Left kidney (tissue), 1 donor: ENCODE measurements at regions not wholly inside any gene's neighbourhood (a gene's known extent, or its start where the extent isn't known, plus 50 kb on each side); places are given as distances from the start of the nearest gene placed in this dataset.

ENCODE experiments used
- DNase-seq: peaks from one replicate; pipeline ENCODE4 v3.0.0-alpha.2; 2013

DNA sequence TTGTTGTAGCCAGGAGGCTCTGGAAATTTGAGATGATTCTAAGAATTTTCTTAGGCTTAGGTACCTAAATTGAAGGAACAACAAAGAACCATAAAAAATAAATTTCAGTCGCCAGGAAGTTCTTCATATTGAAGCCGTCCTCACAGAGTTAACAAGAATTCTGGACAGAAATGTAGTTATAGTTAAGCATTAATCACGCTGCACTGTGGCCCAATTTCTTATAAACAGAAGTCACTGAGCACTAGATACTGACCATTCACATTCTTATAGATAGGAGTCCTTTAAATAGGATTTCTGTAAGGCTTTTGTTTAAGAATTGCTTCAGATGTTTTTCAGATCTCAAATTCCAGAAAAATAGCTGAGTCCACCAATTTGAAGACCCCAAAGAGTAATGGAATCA, 256.2 kb upstream of the PITRM1 start:
- no peak for DNase-seq

DNA sequence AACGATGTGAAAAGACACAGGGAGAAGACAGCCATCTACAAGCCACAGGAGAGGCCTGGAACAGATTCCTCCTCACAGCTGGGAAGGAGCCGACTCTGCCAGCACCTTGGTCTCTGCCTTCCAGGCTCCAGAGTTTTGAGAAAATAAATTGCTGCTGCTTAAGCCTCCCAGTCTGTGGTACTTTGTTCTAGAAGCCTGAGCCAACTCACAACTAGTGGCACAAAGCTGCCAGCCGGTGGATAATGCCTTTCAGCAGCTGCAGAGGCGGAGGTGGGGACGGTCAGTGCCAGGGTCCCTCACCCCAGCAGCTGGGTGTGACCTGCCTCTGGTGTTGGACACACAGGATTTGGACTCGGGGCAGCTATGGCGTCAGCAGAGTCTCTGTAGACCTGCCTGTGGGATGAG, 255.4 kb upstream of the PITRM1 start:
- DNase-seq: no peak

DNA sequence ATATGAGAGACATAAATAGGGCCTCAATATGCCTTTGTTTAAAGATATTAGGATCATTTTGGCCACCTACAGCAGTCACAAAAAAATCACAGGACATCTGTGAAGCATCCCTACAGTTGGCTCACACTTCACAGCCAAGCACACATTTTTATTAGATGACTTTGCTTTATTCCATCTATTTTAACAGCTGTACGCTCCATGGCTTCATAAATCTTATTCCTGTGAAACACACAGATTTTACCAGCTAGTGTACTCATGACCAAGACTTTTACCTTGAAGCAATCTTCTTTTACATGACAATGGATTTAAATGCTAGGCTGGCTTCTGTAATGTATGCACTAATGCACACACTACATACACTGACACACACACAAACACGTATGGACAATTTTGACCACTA, 254.8 kb upstream of the PITRM1 start:
- no peak for DNase-seq

GRCh38 chr10:3426190-3426845, 253.7 kb upstream of the PITRM1 start:
- DNase-seq: no peak

GRCh38 chr10:3425716-3426115, 253.1 kb upstream of the PITRM1 start:
- DNase-seq: no peak

DNA sequence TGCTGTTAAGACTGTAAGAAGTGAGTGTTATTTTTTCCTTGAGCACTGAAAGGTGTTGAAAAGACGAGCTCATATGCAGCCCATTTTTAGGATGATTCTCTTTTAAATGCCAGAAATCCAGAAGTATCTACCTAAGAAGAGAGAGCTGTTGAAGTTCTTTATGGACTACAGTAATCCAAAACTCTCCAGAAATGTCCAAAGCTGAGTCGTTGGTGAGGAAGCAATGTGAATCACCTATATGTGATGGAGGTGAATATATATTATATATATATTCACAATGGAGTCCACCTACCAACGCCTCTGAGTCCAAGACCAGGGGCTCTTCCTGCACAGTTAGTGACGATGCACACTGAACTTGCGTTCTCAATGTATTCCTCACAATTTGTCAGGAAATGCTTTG, 252.7 kb upstream of the PITRM1 start:
- DNase-seq: no peak

- DNase-seq: no peak
Measured at GRCh38 chr10:3424111-3424851, 251.7 kb upstream of the PITRM1 start.

- no peak for DNase-seq
Measured at GRCh38 chr10:3423384-3423783, 250.8 kb upstream of the PITRM1 start.

- no peak for DNase-seq
Measured at GRCh38 chr10:3422282-3422681, 249.7 kb upstream of the PITRM1 start.

GRCh38 chr10:3421537-3422257, 249.1 kb upstream of the PITRM1 start:
- no peak for DNase-seq

GRCh38 chr10:3420527-3421469, 248.2 kb upstream of the PITRM1 start:
- no peak for DNase-seq

GRCh38 chr10:3419719-3420495, 247.3 kb upstream of the PITRM1 start:
- no peak for DNase-seq

GRCh38 chr10:3418926-3419325, 246.3 kb upstream of the PITRM1 start:
- DNase-seq: no peak

- peak; percentile 53 for DNase-seq
Measured at GRCh38 chr10:3418041-3418754, 245.6 kb upstream of the PITRM1 start.

- DNase-seq: no peak
Measured at GRCh38 chr10:3417096-3417495, 244.5 kb upstream of the PITRM1 start.

DNA sequence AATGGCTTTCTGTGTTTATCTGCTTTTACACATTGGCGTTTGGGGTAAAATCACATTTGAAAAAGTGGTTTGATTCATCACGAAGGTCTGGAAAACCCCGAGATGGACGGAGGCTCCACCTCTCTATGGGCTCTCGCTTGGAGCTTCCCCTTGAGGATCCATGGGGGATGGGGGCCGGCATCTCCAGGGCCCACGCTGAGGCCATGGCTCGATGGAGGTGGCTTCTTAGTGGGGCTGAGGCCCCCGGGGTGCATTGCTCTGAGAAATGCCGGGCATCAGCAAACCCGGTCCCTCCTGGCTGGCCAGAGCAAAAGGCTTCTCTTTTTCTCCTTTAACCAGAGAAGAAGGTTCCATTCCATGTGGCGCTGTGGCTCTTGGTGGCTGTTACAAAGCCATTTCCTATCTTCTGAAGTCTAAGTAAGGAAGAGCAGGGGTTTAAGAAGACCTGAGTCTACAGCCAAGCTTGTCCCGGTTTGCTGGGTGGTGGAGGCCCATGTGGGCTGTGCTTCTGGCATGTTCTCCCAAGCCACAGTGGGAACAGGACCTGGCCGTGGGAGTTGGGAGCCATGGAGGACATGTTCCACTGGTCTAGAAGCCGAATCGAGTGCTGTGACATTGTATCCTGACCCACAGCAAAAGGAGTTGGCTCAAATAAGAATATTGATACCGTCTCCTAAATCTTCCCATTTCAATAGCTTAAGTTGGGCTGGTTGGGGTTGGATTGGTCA, 243.5 kb upstream of the PITRM1 start:
- no peak for DNase-seq

DNA sequence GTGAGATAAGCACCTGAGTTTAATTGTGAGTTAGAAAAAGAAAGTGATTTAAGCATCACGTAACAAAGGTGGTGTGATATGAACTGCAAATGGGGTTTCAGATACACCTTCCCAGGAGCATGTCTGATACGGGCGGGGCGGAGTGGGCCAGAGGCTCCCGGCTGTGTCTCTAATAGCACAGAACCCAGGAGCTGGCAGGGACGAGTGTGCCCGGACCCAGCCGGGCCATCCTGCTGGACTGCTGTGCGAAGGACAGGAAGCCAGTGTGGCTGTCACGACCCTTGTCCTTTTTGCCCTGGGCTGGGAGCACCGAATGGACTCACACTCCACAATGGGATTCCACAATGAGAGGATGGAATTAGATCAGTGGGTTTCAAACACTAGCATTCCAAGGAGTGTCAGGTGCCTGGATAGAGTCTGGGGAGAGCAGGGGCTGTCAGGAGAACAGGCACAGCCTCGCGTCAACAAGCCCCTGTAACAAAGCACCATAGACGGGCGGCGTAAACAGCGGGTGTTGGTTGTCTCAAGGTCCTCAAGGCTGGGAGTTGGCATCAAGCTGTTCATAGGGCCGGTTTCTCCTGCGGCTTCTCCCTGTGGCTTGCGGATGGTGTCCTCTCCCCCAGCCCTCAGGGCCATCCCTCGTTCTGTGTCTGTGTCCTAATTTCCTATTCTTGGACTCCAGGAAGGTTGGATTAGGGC, 242.6 kb upstream of the PITRM1 start:
- no peak for DNase-seq

- DNase-seq: no peak
Measured at GRCh38 chr10:3414667-3415023, 242.1 kb upstream of the PITRM1 start.

- DNase-seq: no peak
Measured at GRCh38 chr10:3413937-3414666, 241.5 kb upstream of the PITRM1 start.
